B cell (primary cell): ENCODE measurements at regions not wholly inside any gene's neighbourhood (a gene's known extent, or its start where the extent isn't known, plus 50 kb on each side); places are given as distances from the start of the nearest gene placed in this dataset.

Source experiments
- ATAC-seq: fragments of 200-7000 bp; cut with Tn5 transposase; one replicate; pipeline ENCODE4 v1.10.0; 2021; ENCODE audit warnings: low read depth, mild to moderate bottlenecking, moderate number of reproducible peaks, moderate library complexity
- CTCF ChIA-PET: fragments of 350-600 bp; sonication (Branson Sonifier 250); formaldehyde crosslinking; loops from one replicate; lab custom pipeline; 2021; ENCODE audit warnings: antibody characterized with exemption, inconsistent platforms; lab: Charles Lee
- POLR2A ChIA-PET: fragments of 350-600 bp; sonication (Branson Sonifier 250); formaldehyde crosslinking; loops from one replicate; lab custom pipeline; 2021; ENCODE audit warnings: antibody characterized with exemption; lab: Charles Lee
- DNase-seq: peaks from one replicate; pipeline ENCODE4 v3.0.0; 2013
- H2AFZ ChIP-seq: 2 replicates; pipeline ENCODE4 v1.6.1; 2012; ENCODE audit warnings: mild to moderate bottlenecking, low read depth, low read length; ENCODE audit not compliant: insufficient read depth, poor library complexity, severe bottlenecking
- H3K27ac ChIP-seq, 2 donors: 1 replicate in 1 of 2; 2 replicates in 1 of 2; pipeline ENCODE4 v1.5.1; 2012 to 2013; ENCODE audit warnings: low read length in 2 of 2, mild to moderate bottlenecking in 2 of 2, moderate library complexity in 1 of 2
- H3K27me3 ChIP-seq, 4 experiments: fragments of 200-600 bp in 1 of 4; sonication (generic) in 1 of 4; replicated peaks in 1 of 4; 1 replicate in 2 of 4; 2 replicates in 2 of 4; pipeline versions ENCODE4 v1.6.1 to v1.7.0; 2013 to 2016; ENCODE audit warnings: low read length in 3 of 4, mild to moderate bottlenecking in 2 of 4, mixed read lengths in 1 of 4, moderate library complexity in 1 of 4; ENCODE audit not compliant: insufficient read depth in 4 of 4, control insufficient read depth in 3 of 4; ENCODE audit errors: control extremely low read depth in 1 of 4
- H3K36me3 ChIP-seq, 2 experiments: replicated peaks in 1 of 2; 1 replicate in 1 of 2; 2 replicates in 1 of 2; pipeline versions ENCODE4 v1.6.1 to v1.7.1; 2013; ENCODE audit warnings: low read length in 1 of 2; ENCODE audit not compliant: insufficient read depth in 2 of 2, control insufficient read depth in 1 of 2; ENCODE audit errors: control extremely low read depth in 1 of 2, extremely low read depth in 1 of 2
- H3K4me1 ChIP-seq, 2 donors: fragments of 200-600 bp in 1 of 2; sonication (generic) in 1 of 2; 1 replicate in 1 of 2; 2 replicates in 1 of 2; pipeline versions ENCODE4 v1.5.1 to v1.6.1; 2013 to 2017; ENCODE audit warnings: low read length in 2 of 2; ENCODE audit not compliant: control insufficient read depth in 2 of 2, insufficient read depth in 2 of 2
- H3K4me2 ChIP-seq: replicated peaks from 2 replicates; pipeline ENCODE3; 2012; ENCODE audit warnings: mild to moderate bottlenecking, low read depth, low read length; ENCODE audit not compliant: poor library complexity, severe bottlenecking
- H3K4me3 ChIP-seq, 5 experiments: fragments of 200-600 bp in 1 of 5; sonication (generic) in 1 of 5; 1 replicate in 3 of 5; 2 replicates in 2 of 5; pipeline versions ENCODE4 v1.5.1 to v1.7.0; 2011 to 2016; ENCODE audit warnings: low read length in 4 of 5, mild to moderate bottlenecking in 4 of 5, low read depth in 2 of 5, control low read depth in 1 of 5, moderate library complexity in 1 of 5; ENCODE audit not compliant: insufficient read depth in 1 of 5; ENCODE audit errors: control extremely low read depth in 1 of 5, extremely low read depth in 1 of 5
- H3K79me2 ChIP-seq: fragments of 200-600 bp; sonication (generic); one replicate; pipeline ENCODE4 v1.6.0; 2016; ENCODE audit warnings: low read length; ENCODE audit not compliant: control insufficient read depth, insufficient read depth
- H3K9ac ChIP-seq: fragments of 200-600 bp; sonication (generic); 2 replicates; pipeline ENCODE4 v1.6.1; 2017; ENCODE audit warnings: mild to moderate bottlenecking, low read length, moderate library complexity
- H3K9me3 ChIP-seq, 3 donors: one replicate each; pipeline versions ENCODE4 v1.6.1 to v1.7.1; 2013; ENCODE audit warnings: low read length in 2 of 3; ENCODE audit not compliant: control insufficient read depth in 2 of 3, insufficient read depth in 1 of 3; ENCODE audit errors: control extremely low read depth in 1 of 3
- H4K20me1 ChIP-seq: 2 replicates; pipeline ENCODE4 v1.6.0; 2012; ENCODE audit warnings: mild to moderate bottlenecking, low read length; ENCODE audit not compliant: insufficient read depth, control insufficient read depth, poor library complexity, severe bottlenecking
- H3K27ac Mint-ChIP-seq: one replicate; pipeline ENCODE4 v1.8.0; 2021; ENCODE audit warnings: mixed read lengths
- H3K27me3 Mint-ChIP-seq: one replicate; pipeline ENCODE4 v1.8.0; 2021; ENCODE audit warnings: mixed read lengths
- H3K4me1 Mint-ChIP-seq: one replicate; pipeline ENCODE4 v1.8.0; 2021; ENCODE audit warnings: mixed read lengths
- H3K4me3 Mint-ChIP-seq: one replicate; pipeline ENCODE4 v1.8.0; 2021; ENCODE audit warnings: mixed read lengths
- H3K9me3 Mint-ChIP-seq: one replicate; pipeline ENCODE4 v1.8.0; 2022; ENCODE audit warnings: mixed read lengths; ENCODE audit not compliant: insufficient read depth
- EZH2 ChIP-seq: IDR thresholded peaks from 2 replicates; pipeline ENCODE4 v1.6.1; 2012; ENCODE audit warnings: borderline replicate concordance, low read depth, mild to moderate bottlenecking, moderate library complexity, low read length; ENCODE audit not compliant: insufficient read depth, poor library complexity, severe bottlenecking
- WGBS: methylation state at CpG from one replicate; pipeline ENCODE4 v1.1.5; 2013; ENCODE audit warnings: missing lambda C conversion rate; ENCODE audit not compliant: insufficient coverage; 5-methylcytosine and 5-hydroxymethylcytosine counted together
- intact Hi-C: fragments of 100-400 bp; cut with micrococcal nuclease; formaldehyde crosslinking; loops from one replicate; pipeline ENCODE4 v1.10.0; 2022
- TF ChIP-seq, protein P1 (sequence below): fragments of 200-600 bp; IDR thresholded peaks from one replicate; pipeline ENCODE4 v1.8.0; 2022; ENCODE audit warnings: antibody characterized with exemption, mild to moderate bottlenecking

DNA sequence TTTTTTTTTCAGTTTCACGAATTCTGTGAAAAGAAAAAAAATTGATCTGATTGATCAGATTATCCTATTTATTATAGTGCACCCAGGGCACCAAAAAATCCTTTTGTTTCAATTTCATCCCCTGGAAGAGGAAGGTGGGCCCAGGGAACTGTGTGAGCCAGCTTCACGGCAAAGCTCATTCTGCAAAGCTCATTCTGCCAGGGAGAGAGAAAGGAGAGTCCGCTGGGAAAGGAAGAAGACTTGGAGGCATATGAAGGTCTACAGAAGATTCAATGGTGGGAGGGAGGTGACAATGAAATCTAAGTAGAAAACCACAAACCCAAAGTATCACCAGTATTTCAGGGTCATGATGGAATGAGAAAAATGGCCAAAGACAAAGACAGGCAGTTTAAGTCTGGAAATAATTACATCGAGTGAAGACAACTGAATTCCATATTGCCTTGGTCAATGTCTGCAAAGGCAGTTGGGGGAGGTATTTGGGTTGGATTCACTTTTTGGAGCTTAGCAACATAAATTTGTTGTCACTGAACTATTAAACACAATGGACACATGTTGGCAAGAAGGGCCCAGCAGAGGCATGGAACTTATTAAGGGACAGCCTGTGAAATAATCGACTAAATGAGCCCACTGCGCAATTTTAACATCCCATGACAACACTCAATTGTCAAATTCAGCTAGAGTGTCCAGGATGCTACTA lies 587.8 kb upstream of the MKI67 start:
- ATAC-seq (no peak), DNase-seq (no peak)
- Histone ChIP-seq H2AFZ (no peak overlapping the region), H3K36me3 (no peaks in the 10 kb centered on the region), H3K27ac (no peak overlapping the region), H3K4me3 (no peak overlapping the region), H3K9ac (no peak overlapping the region), H3K27me3 (peaks cover 0 to 5% (median 0%) of the 10 kb centered on the region in 4 experiments), H4K20me1 (no peaks in the 10 kb centered on the region), H3K4me1 (no peaks in the 10 kb centered on the region), H3K9me3 (peaks cover 0 to 28% (median 0%) of the 10 kb centered on the region in 3 donors), H3K79me2 (no peaks in the 10 kb centered on the region), H3K4me2 (no peak overlapping the region)
- Mint-ChIP-seq H3K9me3 (no peaks in the 10 kb centered on the region), H3K4me1 (no peaks in the 10 kb centered on the region), H3K4me3 (no peak overlapping the region), H3K27me3 (peaks cover 6% of the 10 kb centered on the region), H3K27ac (no peak overlapping the region)
- no CpG with 5 or more reads among the region's 6 CpGs for WGBS
- ChIA-PET POLR2A (no interaction called here), CTCF (no interaction called here)
- intact Hi-C loops = no loop called here
- TF ChIP-seq, protein P1, sequence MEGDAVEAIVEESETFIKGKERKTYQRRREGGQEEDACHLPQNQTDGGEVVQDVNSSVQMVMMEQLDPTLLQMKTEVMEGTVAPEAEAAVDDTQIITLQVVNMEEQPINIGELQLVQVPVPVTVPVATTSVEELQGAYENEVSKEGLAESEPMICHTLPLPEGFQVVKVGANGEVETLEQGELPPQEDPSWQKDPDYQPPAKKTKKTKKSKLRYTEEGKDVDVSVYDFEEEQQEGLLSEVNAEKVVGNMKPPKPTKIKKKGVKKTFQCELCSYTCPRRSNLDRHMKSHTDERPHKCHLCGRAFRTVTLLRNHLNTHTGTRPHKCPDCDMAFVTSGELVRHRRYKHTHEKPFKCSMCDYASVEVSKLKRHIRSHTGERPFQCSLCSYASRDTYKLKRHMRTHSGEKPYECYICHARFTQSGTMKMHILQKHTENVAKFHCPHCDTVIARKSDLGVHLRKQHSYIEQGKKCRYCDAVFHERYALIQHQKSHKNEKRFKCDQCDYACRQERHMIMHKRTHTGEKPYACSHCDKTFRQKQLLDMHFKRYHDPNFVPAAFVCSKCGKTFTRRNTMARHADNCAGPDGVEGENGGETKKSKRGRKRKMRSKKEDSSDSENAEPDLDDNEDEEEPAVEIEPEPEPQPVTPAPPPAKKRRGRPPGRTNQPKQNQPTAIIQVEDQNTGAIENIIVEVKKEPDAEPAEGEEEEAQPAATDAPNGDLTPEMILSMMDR = no peak
- no peak for TF ChIP-seq EZH2

DNA sequence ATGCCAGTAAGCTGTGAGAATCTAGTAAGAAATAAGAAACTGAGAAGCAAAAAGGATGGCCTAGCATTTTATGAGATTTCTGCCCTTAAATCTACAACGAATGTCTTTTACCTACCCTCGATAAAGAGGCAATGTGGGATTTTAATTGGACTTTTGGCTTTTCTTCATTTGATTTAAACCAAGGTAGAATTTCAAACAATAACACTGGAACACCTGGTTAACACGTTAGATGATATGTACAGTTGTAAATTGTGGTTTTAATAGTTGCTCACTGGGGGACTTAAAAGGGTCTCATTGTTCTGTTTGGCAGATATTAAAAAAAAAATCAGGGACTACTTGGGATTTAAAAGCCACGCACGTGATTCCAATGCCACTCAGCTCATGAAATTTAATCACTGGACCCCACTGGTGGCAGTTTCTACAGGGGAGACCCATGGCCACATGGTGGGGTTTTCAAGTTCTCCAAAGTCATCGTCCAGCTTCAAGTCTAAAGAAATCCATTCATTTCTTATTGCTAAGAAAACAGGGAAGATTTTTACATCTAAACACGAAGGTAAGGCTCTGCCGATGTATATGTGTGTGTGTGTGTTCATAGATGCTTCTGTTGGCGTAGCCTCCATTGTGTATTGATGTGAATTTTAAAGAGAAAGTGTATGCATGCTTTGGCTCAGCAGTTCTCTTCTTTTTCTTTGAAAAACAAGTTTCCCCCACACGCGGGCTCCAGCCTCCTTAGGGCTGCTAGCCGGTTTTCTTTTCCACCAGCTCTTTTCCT lies 588.6 kb upstream of the MKI67 start:
- no peaks in the 10 kb centered on the region for H3K79me2 ChIP-seq
- no peaks in the 10 kb centered on the region for H3K36me3 ChIP-seq
- ATAC-seq (no peak), DNase-seq (no peak)
- no peak overlapping the region for H3K4me2 ChIP-seq
- H3K4me3 Mint-ChIP-seq = no peak overlapping the region
- no peaks in the 10 kb centered on the region for H3K4me1 ChIP-seq
- peaks cover under 1% of the 10 kb centered on the region for H3K27me3 Mint-ChIP-seq
- ChIA-PET POLR2A (no interaction called here), CTCF (no interaction called here)
- no peaks in the 10 kb centered on the region for H4K20me1 ChIP-seq
- H3K4me3 ChIP-seq = no peak overlapping the region
- H3K4me1 Mint-ChIP-seq = no peaks in the 10 kb centered on the region
- peaks cover 0 to 5% (median 0%) of the 10 kb centered on the region in 4 experiments for H3K27me3 ChIP-seq
- H3K27ac Mint-ChIP-seq = no peak overlapping the region
- no peak for TF ChIP-seq EZH2
- TF ChIP-seq, protein P1 = no peak
- intact Hi-C loops = no loop called here
- 81% methylated on average over 3 of the region's 12 CpGs for WGBS
- no peak overlapping the region for H2AFZ ChIP-seq
- no peak overlapping the region for H3K9ac ChIP-seq
- H3K9me3 Mint-ChIP-seq = no peaks in the 10 kb centered on the region
- H3K27ac ChIP-seq = no peak overlapping the region
- H3K9me3 ChIP-seq = peaks cover 0 to 33% (median 0%) of the 10 kb centered on the region in 3 donors
